ENCODE measurements at regions not wholly inside any gene's neighbourhood (a gene's known extent, or its start where the extent isn't known, plus 50 kb on each side); places are given as distances from the start of the nearest gene placed in this dataset.

GRCh38 chr3:64397573-64397972 is 172.3 kb upstream of the PRICKLE2 start:
- H3K27ac Mint-ChIP-seq: no peak overlapping the region

GRCh38 chr3:64395490-64395889 is 170.2 kb upstream of the PRICKLE2 start:
- CTCF ChIA-PET: interaction anchor here (1.0 kb wide), 1 partner anchor 365 kb away, joined by 7 read pairs; no protein-coding TSS in a partner anchor
- no peaks in the 10 kb centered on the region for H3K4me1 Mint-ChIP-seq
- peaks cover 4% of the 10 kb centered on the region for H3K27me3 Mint-ChIP-seq
- H3K4me3 Mint-ChIP-seq: no peak overlapping the region
- H3K27ac Mint-ChIP-seq: no peak overlapping the region
- no peak for DNase-seq
- POLR2A ChIA-PET: no interaction called here
- H3K9me3 Mint-ChIP-seq: no peaks in the 10 kb centered on the region
- H3K36me3 Mint-ChIP-seq (ENCODE audit: low read depth): no peaks in the 10 kb centered on the region

More at GRCh38 chr3:64397573-64397972, 172.3 kb upstream of the PRICKLE2 start:
- Mint-ChIP-seq H3K4me3 (no peak overlapping the region), H3K27me3 (no peaks in the 10 kb centered on the region), H3K36me3 (ENCODE audit: low read depth) (no peaks in the 10 kb centered on the region), H3K4me1 (no peaks in the 10 kb centered on the region), H3K9me3 (no peaks in the 10 kb centered on the region)
- ChIA-PET CTCF (no interaction called here), POLR2A (no interaction called here)
- no peak for DNase-seq

GRCh38 chr3:64393193-64393592 is 167.9 kb upstream of the PRICKLE2 start:
- H3K4me3 Mint-ChIP-seq: no peak overlapping the region
- CTCF ChIA-PET: no interaction called here

GRCh38 chr3:64392001-64392400 is 166.7 kb upstream of the PRICKLE2 start:
- ChIA-PET POLR2A (no interaction called here), CTCF (no interaction called here)
- no peak overlapping the region for H3K27ac Mint-ChIP-seq
- no peaks in the 10 kb centered on the region for H3K4me1 Mint-ChIP-seq
- no peaks in the 10 kb centered on the region for H3K36me3 Mint-ChIP-seq (ENCODE audit: low read depth)
- no peak overlapping the region for H3K4me3 Mint-ChIP-seq
- H3K9me3 Mint-ChIP-seq: no peaks in the 10 kb centered on the region
- no peak for DNase-seq
- peaks cover 8% of the 10 kb centered on the region for H3K27me3 Mint-ChIP-seq

More at GRCh38 chr3:64393193-64393592, 167.9 kb upstream of the PRICKLE2 start:
- no peaks in the 10 kb centered on the region for H3K9me3 Mint-ChIP-seq
- no peaks in the 10 kb centered on the region for H3K36me3 Mint-ChIP-seq (ENCODE audit: low read depth)
- no peaks in the 10 kb centered on the region for H3K4me1 Mint-ChIP-seq
- H3K27ac Mint-ChIP-seq: no peak overlapping the region
- POLR2A ChIA-PET: no interaction called here
- H3K27me3 Mint-ChIP-seq: peaks cover 4% of the 10 kb centered on the region
- no peak for DNase-seq

- H3K4me3 Mint-ChIP-seq: no peak overlapping the region
- no peaks in the 10 kb centered on the region for H3K4me1 Mint-ChIP-seq
- no peaks in the 10 kb centered on the region for H3K36me3 Mint-ChIP-seq (ENCODE audit: low read depth)
- no peaks in the 10 kb centered on the region for H3K9me3 Mint-ChIP-seq
- no peak for DNase-seq
- no peak overlapping the region for H3K27ac Mint-ChIP-seq
- POLR2A ChIA-PET: no interaction called here
- CTCF ChIA-PET: no interaction called here
- peaks cover 8% of the 10 kb centered on the region for H3K27me3 Mint-ChIP-seq
Observed at GRCh38 chr3:64390893-64391292, 165.6 kb upstream of the PRICKLE2 start.

- Mint-ChIP-seq H3K4me1 (no peaks in the 10 kb centered on the region), H3K27me3 (peaks cover 8% of the 10 kb centered on the region), H3K27ac (no peak overlapping the region), H3K4me3 (no peak overlapping the region), H3K9me3 (no peaks in the 10 kb centered on the region), H3K36me3 (ENCODE audit: low read depth) (no peaks in the 10 kb centered on the region)
- ChIA-PET CTCF (no interaction called here), POLR2A (no interaction called here)
- DNase-seq: no peak
Observed at GRCh38 chr3:64388886-64389285, 163.6 kb upstream of the PRICKLE2 start.

GRCh38 chr3:64387688-64388087 is 162.4 kb upstream of the PRICKLE2 start:
- POLR2A ChIA-PET: no interaction called here
- Mint-ChIP-seq H3K4me3 (no peak overlapping the region), H3K36me3 (ENCODE audit: low read depth) (no peaks in the 10 kb centered on the region), H3K9me3 (no peaks in the 10 kb centered on the region), H3K4me1 (no peaks in the 10 kb centered on the region), H3K27ac (no peak overlapping the region), H3K27me3 (peaks cover 8% of the 10 kb centered on the region)
- CTCF ChIA-PET: no interaction called here
- DNase-seq: no peak

- POLR2A ChIA-PET: no interaction called here
- CTCF ChIA-PET: no interaction called here
- no peak for DNase-seq
- Mint-ChIP-seq H3K4me3 (no peak overlapping the region), H3K9me3 (no peaks in the 10 kb centered on the region), H3K27ac (no peak overlapping the region), H3K27me3 (peaks cover 3% of the 10 kb centered on the region), H3K4me1 (no peaks in the 10 kb centered on the region), H3K36me3 (ENCODE audit: low read depth) (no peaks in the 10 kb centered on the region)
Observed at GRCh38 chr3:64385277-64385676, 160.0 kb upstream of the PRICKLE2 start.

GRCh38 chr3:64384561-64384960 is 159.3 kb upstream of the PRICKLE2 start:
- ChIA-PET CTCF (no interaction called here), POLR2A (no interaction called here)
- Mint-ChIP-seq H3K4me3 (no peak overlapping the region), H3K9me3 (no peaks in the 10 kb centered on the region), H3K27me3 (peaks cover 3% of the 10 kb centered on the region), H3K4me1 (no peaks in the 10 kb centered on the region), H3K27ac (no peak overlapping the region), H3K36me3 (ENCODE audit: low read depth) (no peaks in the 10 kb centered on the region)
- DNase-seq: no peak

- POLR2A ChIA-PET: no interaction called here
- H3K27ac Mint-ChIP-seq: no peak overlapping the region
Observed at GRCh38 chr3:64382153-64382552, 156.9 kb upstream of the PRICKLE2 start.

GRCh38 chr3:64381367-64381766 is 156.1 kb upstream of the PRICKLE2 start:
- no peak overlapping the region for H3K27ac Mint-ChIP-seq
- CTCF ChIA-PET: no interaction called here
- H3K36me3 Mint-ChIP-seq (ENCODE audit: low read depth): no peaks in the 10 kb centered on the region

More at GRCh38 chr3:64382153-64382552, 156.9 kb upstream of the PRICKLE2 start:
- no peak for DNase-seq
- Mint-ChIP-seq H3K9me3 (no peaks in the 10 kb centered on the region), H3K27me3 (no peaks in the 10 kb centered on the region), H3K36me3 (ENCODE audit: low read depth) (no peaks in the 10 kb centered on the region), H3K4me3 (no peak overlapping the region), H3K4me1 (no peaks in the 10 kb centered on the region)
- CTCF ChIA-PET: no interaction called here

GRCh38 chr3:64380546-64380945 is 155.3 kb upstream of the PRICKLE2 start:
- Mint-ChIP-seq H3K27ac (no peak overlapping the region), H3K36me3 (ENCODE audit: low read depth) (no peaks in the 10 kb centered on the region), H3K27me3 (no peaks in the 10 kb centered on the region), H3K9me3 (no peaks in the 10 kb centered on the region), H3K4me1 (no peaks in the 10 kb centered on the region), H3K4me3 (no peak overlapping the region)
- CTCF ChIA-PET: no interaction called here
- POLR2A ChIA-PET: no interaction called here
- no peak for DNase-seq

More at GRCh38 chr3:64381367-64381766, 156.1 kb upstream of the PRICKLE2 start:
- Mint-ChIP-seq H3K4me3 (no peak overlapping the region), H3K9me3 (no peaks in the 10 kb centered on the region), H3K27me3 (no peaks in the 10 kb centered on the region), H3K4me1 (no peaks in the 10 kb centered on the region)
- POLR2A ChIA-PET: no interaction called here
- no peak for DNase-seq

- no peak for DNase-seq
- Mint-ChIP-seq H3K4me1 (no peaks in the 10 kb centered on the region), H3K27ac (no peak overlapping the region), H3K4me3 (no peak overlapping the region), H3K36me3 (ENCODE audit: low read depth) (no peaks in the 10 kb centered on the region), H3K9me3 (no peaks in the 10 kb centered on the region), H3K27me3 (no peaks in the 10 kb centered on the region)
- POLR2A ChIA-PET: no interaction called here
- CTCF ChIA-PET: no interaction called here
Observed at GRCh38 chr3:64379221-64379620, 154.0 kb upstream of the PRICKLE2 start.

GRCh38 chr3:64377942-64378341 is 152.7 kb upstream of the PRICKLE2 start:
- Mint-ChIP-seq H3K4me1 (no peaks in the 10 kb centered on the region), H3K4me3 (no peak overlapping the region), H3K36me3 (ENCODE audit: low read depth) (no peaks in the 10 kb centered on the region), H3K9me3 (no peaks in the 10 kb centered on the region), H3K27me3 (no peaks in the 10 kb centered on the region), H3K27ac (no peak overlapping the region)
- ChIA-PET CTCF (no interaction called here), POLR2A (no interaction called here)
- no peak for DNase-seq

GRCh38 chr3:64375737-64376136 is 150.5 kb upstream of the PRICKLE2 start:
- H3K4me3 Mint-ChIP-seq: no peak overlapping the region
- ChIA-PET POLR2A (no interaction called here), CTCF (no interaction called here)
- DNase-seq: no peak
- H3K9me3 Mint-ChIP-seq: no peaks in the 10 kb centered on the region
- H3K27me3 Mint-ChIP-seq: no peaks in the 10 kb centered on the region
- H3K27ac Mint-ChIP-seq: no peak overlapping the region
- H3K4me1 Mint-ChIP-seq: no peaks in the 10 kb centered on the region
- H3K36me3 Mint-ChIP-seq (ENCODE audit: low read depth): no peaks in the 10 kb centered on the region

All from activated CD4-positive, alpha-beta memory T cell treated with anti-CD3 and anti-CD28 coated beads, Interleukin-2, amount 10 ng/mL, durations not matched to agents 7 days and 5 days (primary cell).